ENCODE measurements at regions not wholly inside any gene's neighbourhood (a gene's known extent, or its start where the extent isn't known, plus 50 kb on each side); places are given as distances from the start of the nearest gene placed in this dataset.

DNA sequence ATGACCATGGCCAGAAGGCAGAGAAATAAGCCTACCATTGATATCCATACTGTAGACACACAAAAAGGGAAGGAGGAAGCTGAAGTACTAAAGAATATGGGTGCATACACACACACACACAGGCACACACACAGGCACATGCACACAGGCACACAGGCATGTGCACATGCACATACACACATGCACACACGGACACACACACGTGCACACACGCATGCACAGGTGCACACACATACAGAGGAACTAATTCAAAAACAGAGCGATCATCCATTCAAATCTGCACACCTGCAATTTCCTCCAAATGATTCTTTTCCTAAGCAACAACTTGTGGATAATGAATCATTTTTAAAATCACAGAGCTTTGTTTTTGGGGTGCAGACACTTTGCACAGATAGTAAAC, 166.7 kb upstream of the ADARB2 start:
- POLR2A ChIA-PET = no interaction called here
- CTCF ChIA-PET = no interaction called here

- POLR2A ChIA-PET = no interaction called here
- CTCF ChIA-PET = no interaction called here
Observed at GRCh38 chr10:1896153-1896552, 158.8 kb upstream of the ADARB2 start.

- ChIA-PET POLR2A (no interaction called here), CTCF (no interaction called here)
Observed at GRCh38 chr10:1895691-1896090, 158.4 kb upstream of the ADARB2 start.

DNA sequence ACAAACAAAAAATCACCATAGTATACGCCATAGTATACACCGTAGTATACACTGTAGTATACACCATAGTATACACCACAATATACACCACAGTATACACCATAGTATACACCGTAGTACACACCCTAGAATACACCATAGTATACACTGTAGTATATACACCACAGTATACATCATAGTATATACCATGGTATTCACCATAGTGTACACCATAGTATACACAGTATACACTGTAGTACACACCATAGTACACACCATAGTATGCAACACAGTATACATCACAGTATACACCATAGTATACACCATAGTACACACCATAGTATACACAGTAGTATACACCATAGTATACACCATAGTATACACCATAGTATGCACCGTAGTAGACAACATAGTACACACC, 157.6 kb upstream of the ADARB2 start:
- POLR2A ChIA-PET = no interaction called here
- CTCF ChIA-PET = no interaction called here

GRCh38 chr10:1893941-1894340, 156.6 kb upstream of the ADARB2 start:
- CTCF ChIA-PET = no interaction called here
- POLR2A ChIA-PET = no interaction called here

DNA sequence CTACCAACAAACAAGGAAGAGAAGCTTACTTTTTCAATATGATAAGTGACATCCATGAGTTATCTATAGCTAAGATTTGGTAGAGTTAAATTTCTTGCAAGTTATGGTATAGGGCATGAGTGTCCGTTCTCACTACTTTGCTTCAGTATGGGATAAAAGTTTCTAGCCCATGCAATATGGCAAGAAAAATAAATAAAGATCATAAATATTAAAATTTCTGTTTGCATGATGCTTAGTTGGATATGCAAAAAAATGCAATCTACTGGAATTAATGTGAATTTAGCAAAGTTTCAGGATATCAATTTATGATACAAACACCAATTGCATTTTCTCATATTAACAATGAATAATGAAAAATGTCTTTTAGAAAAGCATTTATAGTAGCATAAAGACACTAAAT, 148.7 kb upstream of the ADARB2 start:
- ChIA-PET POLR2A (no interaction called here), CTCF (interaction anchor here (0.9 kb wide), 1 partner anchor 512 kb away, joined by 3 read pairs; no protein-coding TSS in a partner anchor)

DNA sequence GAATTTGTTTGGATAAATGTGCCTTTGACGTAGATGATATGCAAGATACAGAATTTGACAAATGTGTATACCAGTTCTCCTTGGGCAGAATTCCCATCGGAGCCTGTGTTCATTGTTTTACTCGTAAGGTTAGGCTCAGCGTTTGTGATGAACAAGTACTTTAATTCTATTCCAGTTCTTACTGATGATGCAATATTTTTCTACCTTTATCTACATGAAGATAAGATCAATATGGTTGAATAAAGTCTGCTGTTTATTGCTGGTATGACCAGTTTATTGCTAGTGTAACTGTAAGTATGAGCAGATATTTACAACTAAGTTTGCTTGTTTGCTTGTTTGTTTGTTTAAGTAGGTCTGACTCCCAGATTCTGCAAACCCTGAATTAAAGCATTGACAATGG, 145.4 kb upstream of the ADARB2 start:
- ChIA-PET CTCF (no interaction called here), POLR2A (no interaction called here)

GRCh38 chr10:1882180-1882579, 144.9 kb upstream of the ADARB2 start:
- POLR2A ChIA-PET = no interaction called here
- CTCF ChIA-PET = no interaction called here

- POLR2A ChIA-PET = no interaction called here
- CTCF ChIA-PET = interaction anchor here (1.1 kb wide), 1 partner anchor 85 kb away, joined by 3 read pairs; no protein-coding TSS in a partner anchor
Observed at GRCh38 chr10:1881636-1882035, 144.3 kb upstream of the ADARB2 start.

- ChIA-PET POLR2A (no interaction called here), CTCF (no interaction called here)
Observed at GRCh38 chr10:1874533-1874932, 137.2 kb upstream of the ADARB2 start.

DNA sequence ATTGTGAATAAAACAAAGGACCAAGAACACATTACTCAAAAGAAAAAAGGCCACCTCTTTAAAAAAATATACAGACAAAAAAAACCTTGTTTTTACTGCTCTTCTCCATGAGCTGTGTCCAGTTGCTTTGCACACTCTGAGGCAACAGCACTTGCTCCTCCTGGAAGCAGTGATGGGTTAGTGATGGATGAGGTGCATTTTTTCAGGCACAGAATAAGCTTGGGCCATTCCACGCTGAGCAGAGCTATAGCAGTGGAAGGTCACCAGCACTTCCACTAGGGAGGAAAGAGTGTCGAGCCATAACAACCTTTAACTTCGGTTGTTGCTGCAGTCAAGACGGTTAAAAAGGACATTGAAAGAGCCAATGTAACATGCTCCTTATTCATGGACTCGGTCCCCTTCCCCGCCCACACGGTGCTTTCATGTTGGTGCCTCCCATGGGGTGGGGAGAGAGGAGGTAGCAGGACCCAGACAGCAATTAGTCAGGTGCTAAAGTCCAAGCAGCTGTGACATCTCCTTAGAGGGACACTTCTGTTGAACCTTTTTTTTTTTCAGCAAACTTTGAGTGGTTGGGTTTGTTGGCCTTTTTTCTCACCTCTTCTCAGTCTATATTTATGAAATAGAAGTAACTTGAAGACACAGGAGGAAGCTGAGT, 136.5 kb upstream of the ADARB2 start:
- POLR2A ChIA-PET = no interaction called here
- CTCF ChIA-PET = no interaction called here

GRCh38 chr10:1872151-1872726, 134.9 kb upstream of the ADARB2 start:
- CTCF ChIA-PET = no interaction called here
- POLR2A ChIA-PET = no interaction called here

GRCh38 chr10:1870491-1870890, 133.2 kb upstream of the ADARB2 start:
- POLR2A ChIA-PET = no interaction called here
- CTCF ChIA-PET = no interaction called here

GRCh38 chr10:1869861-1870260, 132.5 kb upstream of the ADARB2 start:
- POLR2A ChIA-PET = no interaction called here
- CTCF ChIA-PET = no interaction called here

DNA sequence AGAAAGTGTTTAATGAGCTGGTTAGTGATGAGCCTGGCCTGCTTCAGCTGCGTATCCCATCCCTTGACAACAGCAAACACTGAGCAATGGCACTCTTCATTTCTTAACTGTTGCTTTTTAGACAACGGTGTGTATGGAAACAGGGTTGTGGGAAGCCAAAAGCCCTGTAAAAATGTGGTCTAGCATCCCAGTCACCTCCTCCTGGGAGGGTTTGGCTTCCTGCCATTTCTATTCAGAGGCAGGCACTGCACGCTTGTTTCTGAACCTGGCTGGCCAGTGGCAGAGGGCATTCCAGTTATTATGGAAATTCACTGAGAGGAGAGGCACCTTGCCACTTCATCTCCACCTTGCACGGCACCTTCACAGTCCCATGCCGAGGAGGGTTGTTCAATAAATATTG, 123.0 kb upstream of the ADARB2 start:
- ChIA-PET POLR2A (no interaction called here), CTCF (no interaction called here)

GRCh38 chr10:1858547-1858946, 121.2 kb upstream of the ADARB2 start:
- POLR2A ChIA-PET = interaction anchor here (0.6 kb wide), 1 partner anchor 171 kb away, joined by 3 read pairs; no protein-coding TSS in a partner anchor

DNA sequence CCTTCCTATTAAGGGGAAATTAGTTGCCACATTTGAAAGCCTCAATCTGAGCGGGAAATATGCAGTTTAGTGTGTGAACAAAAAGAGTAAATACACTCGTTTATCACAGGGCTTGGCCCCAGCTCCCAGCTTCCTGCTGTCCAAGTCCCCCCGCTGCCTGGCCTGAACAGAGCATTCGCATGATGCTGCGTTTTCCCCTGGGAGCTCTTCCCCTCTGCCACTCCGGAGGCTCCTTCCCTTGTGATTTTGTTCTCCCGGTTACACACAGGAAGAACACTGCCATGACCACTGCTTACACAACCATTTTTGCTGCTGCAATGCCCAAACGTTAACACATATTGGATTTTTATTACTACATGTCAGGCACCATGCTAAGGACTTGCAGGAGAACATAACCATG, 120.7 kb upstream of the ADARB2 start:
- ChIA-PET CTCF (no interaction called here), POLR2A (interaction anchor here (0.6 kb wide), 1 partner anchor 171 kb away, joined by 3 read pairs; no protein-coding TSS in a partner anchor)

More at GRCh38 chr10:1858547-1858946, 121.2 kb upstream of the ADARB2 start:
- CTCF ChIA-PET = no interaction called here

- ChIA-PET CTCF (no interaction called here), POLR2A (no interaction called here)
Observed at GRCh38 chr10:1855911-1856310, 118.6 kb upstream of the ADARB2 start.

- CTCF ChIA-PET = no interaction called here
- POLR2A ChIA-PET = no interaction called here
Observed at GRCh38 chr10:1854271-1854670, 116.9 kb upstream of the ADARB2 start.

- CTCF ChIA-PET = no interaction called here
- POLR2A ChIA-PET = no interaction called here
Observed at GRCh38 chr10:1853801-1854200, 116.5 kb upstream of the ADARB2 start.

DNA sequence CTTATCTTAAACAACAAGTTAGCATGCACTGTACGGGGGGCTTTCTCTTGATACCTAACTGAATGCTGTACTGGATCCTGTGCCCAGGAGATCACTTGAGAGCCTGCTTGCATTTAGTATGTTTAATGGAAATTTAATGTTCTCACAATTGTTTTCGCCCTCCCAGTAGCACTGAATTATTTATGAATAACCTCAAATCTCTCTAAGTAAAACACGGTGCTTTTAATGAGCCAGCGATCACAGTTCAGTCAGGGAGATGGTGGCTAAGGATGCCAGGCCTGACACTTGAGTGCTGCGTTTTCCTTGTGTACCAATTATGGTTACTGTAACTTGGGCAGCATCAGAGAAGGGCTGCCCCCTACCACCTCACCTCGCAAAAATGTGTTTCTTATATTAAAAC, 115.5 kb upstream of the ADARB2 start:
- ChIA-PET CTCF (no interaction called here), POLR2A (no interaction called here)

DNA sequence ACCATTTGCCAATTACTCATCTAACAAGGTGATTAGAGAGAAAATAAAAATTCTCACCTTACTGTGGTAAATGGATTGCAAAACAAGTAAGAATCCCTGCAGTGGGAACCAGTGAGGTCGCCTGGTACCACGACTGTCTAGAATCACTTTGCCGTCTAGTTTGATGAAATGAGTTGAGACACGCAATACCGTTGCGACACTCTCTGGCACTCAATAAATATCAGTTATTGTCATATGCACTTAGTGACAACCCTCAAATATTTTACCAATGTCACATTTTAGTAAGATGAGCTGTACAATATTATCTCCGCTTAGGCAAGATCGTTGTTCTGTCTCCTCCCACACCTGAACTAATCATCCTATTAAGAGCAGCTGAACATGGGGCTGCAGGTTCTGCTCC, 114.4 kb upstream of the ADARB2 start:
- CTCF ChIA-PET = no interaction called here
- POLR2A ChIA-PET = no interaction called here
